Naive thymus-derived CD4-positive, alpha-beta T cell (primary cell): ENCODE measurements at regions not wholly inside any gene's neighbourhood (a gene's known extent, or its start where the extent isn't known, plus 50 kb on each side); places are given as distances from the start of the nearest gene placed in this dataset.

Source experiments
- ATAC-seq: fragments of 150-1000 bp; cut with Tn5 transposase; 2 replicates; pipeline ENCODE4 v1.10.0; 2021; ENCODE audit warnings: mild to moderate bottlenecking, moderate library complexity
- CTCF ChIA-PET: fragments of 350-600 bp; sonication (Branson Sonifier 250); formaldehyde crosslinking; loops from one replicate; lab custom pipeline; 2021; ENCODE audit warnings: antibody characterized with exemption; lab: Charles Lee
- POLR2A ChIA-PET: fragments of 350-600 bp; sonication (Branson Sonifier 250); formaldehyde crosslinking; loops from one replicate; lab custom pipeline; 2021; ENCODE audit warnings: antibody characterized with exemption, inconsistent platforms; lab: Charles Lee
- DNase-seq, 9 donors: peaks; one replicate each; pipeline versions ENCODE4 v3.0.0 to v3.0.0-alpha.2; 2020 to 2022; ENCODE audit warnings: mixed read lengths in 1 of 9
- H3K27ac ChIP-seq: one replicate; pipeline ENCODE4 v1.7.0; 2013; ENCODE audit warnings: mild to moderate bottlenecking, low read depth, low read length, moderate library complexity
- H3K27me3 ChIP-seq, 2 donors: one replicate each; pipeline ENCODE4 v1.7.0; 2013; ENCODE audit warnings: low read length in 2 of 2, mild to moderate bottlenecking in 2 of 2, moderate library complexity in 2 of 2; ENCODE audit not compliant: control insufficient read depth in 2 of 2, insufficient read depth in 2 of 2
- H3K36me3 ChIP-seq, 3 experiments: 1 replicate in 2 of 3; 2 replicates in 1 of 3; pipeline ENCODE4 v1.7.0; 2013; ENCODE audit warnings: low read length in 3 of 3, mild to moderate bottlenecking in 3 of 3, moderate library complexity in 1 of 3; ENCODE audit not compliant: insufficient read depth in 3 of 3, control insufficient read depth in 2 of 3
- H3K4me1 ChIP-seq, 2 donors: one replicate each; pipeline ENCODE4 v1.7.0; 2013; ENCODE audit warnings: low read length in 2 of 2, mild to moderate bottlenecking in 2 of 2, moderate library complexity in 1 of 2; ENCODE audit not compliant: control insufficient read depth in 2 of 2, insufficient read depth in 2 of 2
- H3K4me3 ChIP-seq: 2 replicates; pipeline ENCODE4 v1.7.0; 2013; ENCODE audit warnings: mild to moderate bottlenecking, low read length
- H3K9me3 ChIP-seq, 3 experiments: 1 replicate in 2 of 3; 2 replicates in 1 of 3; pipeline ENCODE4 v1.7.0; 2013; ENCODE audit warnings: low read length in 3 of 3; ENCODE audit not compliant: control insufficient read depth in 2 of 3
- H3K27ac Mint-ChIP-seq, 9 donors: one replicate each; pipeline ENCODE4 v1.8.0; 2020 to 2022; ENCODE audit warnings: mixed read lengths in 9 of 9, mild to moderate bottlenecking in 8 of 9, moderate library complexity in 5 of 9, inconsistent platforms in 2 of 9
- H3K27me3 Mint-ChIP-seq, 5 donors: one replicate each; pipeline ENCODE4 v1.8.0; 2021 to 2022; ENCODE audit warnings: mixed read lengths in 5 of 5, mild to moderate bottlenecking in 1 of 5
- H3K36me3 Mint-ChIP-seq, 5 donors: one replicate each; pipeline ENCODE4 v1.8.0; 2020 to 2022; ENCODE audit warnings: mixed read lengths in 5 of 5, mild to moderate bottlenecking in 3 of 5, inconsistent platforms in 1 of 5
- H3K4me1 Mint-ChIP-seq, 7 donors: one replicate each; pipeline ENCODE4 v1.8.0; 2020 to 2022; ENCODE audit warnings: mixed read lengths in 7 of 7, mild to moderate bottlenecking in 3 of 7, inconsistent platforms in 1 of 7
- H3K4me3 Mint-ChIP-seq, 10 donors: one replicate each; pipeline ENCODE4 v1.8.0; 2020 to 2022; ENCODE audit warnings: mild to moderate bottlenecking in 10 of 10, mixed read lengths in 10 of 10, moderate library complexity in 6 of 10, inconsistent platforms in 2 of 10
- H3K9me3 Mint-ChIP-seq, 11 donors: one replicate each; pipeline ENCODE4 v1.8.0; 2020 to 2022; ENCODE audit warnings: mixed read lengths in 11 of 11, mild to moderate bottlenecking in 4 of 11, inconsistent platforms in 1 of 11, moderate library complexity in 1 of 11
- intact Hi-C, 2 donors: fragments of 100-400 bp; cut with micrococcal nuclease; formaldehyde crosslinking; loops; one replicate each; pipeline ENCODE4 v1.15.1; 2023

DNA sequence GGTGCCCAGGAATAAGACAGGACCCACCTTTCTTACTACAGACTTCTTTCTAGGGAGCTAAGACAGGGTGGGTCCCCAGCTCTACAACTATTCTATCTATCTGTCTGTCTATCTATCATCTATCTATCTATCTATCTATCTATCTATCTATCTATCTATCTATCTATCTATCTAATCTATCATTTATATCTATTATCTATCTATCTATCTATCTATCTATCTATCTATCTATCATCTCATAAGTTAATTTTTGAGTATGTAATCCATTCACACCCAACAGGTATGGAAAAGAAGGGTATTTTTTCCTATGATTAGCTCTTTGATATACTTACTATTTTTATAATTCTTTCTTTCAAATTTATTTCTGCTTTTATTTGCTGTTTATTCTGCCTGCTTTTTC is 55.9 kb downstream of the BAMBI start:
- Histone ChIP-seq H3K36me3 (no peaks in the 10 kb centered on the region), H3K27ac (no peak overlapping the region), H3K4me1 (no peaks in the 10 kb centered on the region), H3K27me3 (no peaks in the 10 kb centered on the region), H3K9me3 (no peaks in the 10 kb centered on the region), H3K4me3 (no peak overlapping the region)
- Mint-ChIP-seq H3K9me3 (peaks cover 0 to 17% (median 4%) of the 10 kb centered on the region in 11 donors), H3K4me1 (peaks cover 0 to 6% (median 2%) of the 10 kb centered on the region in 7 donors), H3K27ac (no peak overlapping the region), H3K36me3 (peaks cover 0 to 4% (median 0%) of the 10 kb centered on the region in 5 donors), H3K27me3 (peaks cover 0 to 33% (median 5%) of the 10 kb centered on the region in 5 donors), H3K4me3 (no peak overlapping the region)
- ATAC-seq (no peak), DNase-seq (no peak)
- ChIA-PET POLR2A (no interaction called here), CTCF (no interaction called here)
- intact Hi-C loops: no loop called here

GRCh38 chr10:28733647-28734046 is 56.3 kb downstream of the BAMBI start:
- POLR2A ChIA-PET: no interaction called here
- H3K27ac Mint-ChIP-seq: no peak overlapping the region

DNA sequence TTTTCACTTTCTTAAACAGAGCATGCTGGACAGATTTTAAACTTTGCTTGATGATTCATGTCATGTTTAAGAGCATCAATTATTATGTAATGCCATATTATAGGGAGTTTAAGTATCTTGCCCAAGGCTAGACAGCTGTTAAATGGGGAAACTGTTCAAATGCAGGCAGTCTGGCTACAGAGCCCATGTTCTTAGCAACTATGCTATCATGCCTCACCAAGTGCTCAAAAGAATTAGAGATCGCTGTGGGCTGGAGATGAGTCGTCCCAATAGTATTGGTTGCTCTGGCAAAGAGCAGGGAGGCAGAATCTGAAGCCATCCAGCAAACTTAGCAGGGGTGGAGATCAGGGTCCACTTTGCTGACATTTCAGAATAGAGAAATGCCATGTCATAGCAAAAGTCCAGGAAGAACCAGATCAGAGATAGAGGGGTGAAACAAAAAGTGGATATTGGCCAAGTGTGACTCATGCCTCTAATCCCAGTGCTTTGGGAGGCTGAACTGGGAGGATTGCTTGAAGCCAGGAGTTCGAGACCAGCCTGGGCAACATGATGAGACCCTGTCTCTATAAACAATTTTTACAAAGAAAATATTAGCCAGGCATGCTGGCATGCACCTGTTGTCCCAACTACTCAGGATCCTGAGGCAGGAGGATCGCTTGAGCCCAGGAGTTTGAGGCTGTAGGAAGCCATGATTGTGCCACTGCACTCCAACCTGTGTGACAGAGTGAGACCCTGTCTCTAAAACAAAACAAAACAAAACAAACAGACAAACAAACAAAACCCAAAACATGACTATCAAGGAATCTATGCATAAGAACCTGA is 57.8 kb downstream of the BAMBI start:
- peaks cover 0 to 17% (median 6%) of the 10 kb centered on the region in 11 donors for H3K9me3 Mint-ChIP-seq
- no peaks in the 10 kb centered on the region for H3K36me3 ChIP-seq
- ATAC-seq (no peak), DNase-seq (no peak)
- no peaks in the 10 kb centered on the region for H3K27me3 ChIP-seq
- CTCF ChIA-PET: no interaction called here
- H3K4me1 Mint-ChIP-seq: peaks cover 0 to 4% (median 2%) of the 10 kb centered on the region in 7 donors
- H3K36me3 Mint-ChIP-seq: peaks cover 0 to 4% (median 0%) of the 10 kb centered on the region in 5 donors
- POLR2A ChIA-PET: no interaction called here
- peaks cover 0 to 35% (median 14%) of the 10 kb centered on the region in 5 donors for H3K27me3 Mint-ChIP-seq
- H3K9me3 ChIP-seq: no peaks in the 10 kb centered on the region
- H3K4me1 ChIP-seq: no peaks in the 10 kb centered on the region
- H3K27ac Mint-ChIP-seq: no peak overlapping the region
- H3K4me3 ChIP-seq: no peak overlapping the region
- H3K4me3 Mint-ChIP-seq: no peak overlapping the region
- intact Hi-C loops: no loop called here
- H3K27ac ChIP-seq: no peak overlapping the region

More at GRCh38 chr10:28733647-28734046, 56.3 kb downstream of the BAMBI start:
- H3K27me3 ChIP-seq: no peaks in the 10 kb centered on the region
- Mint-ChIP-seq H3K27me3 (peaks cover 0 to 36% (median 5%) of the 10 kb centered on the region in 5 donors), H3K4me3 (no peak overlapping the region), H3K9me3 (peaks cover 0 to 17% (median 6%) of the 10 kb centered on the region in 11 donors), H3K36me3 (peaks cover 0 to 4% (median 0%) of the 10 kb centered on the region in 5 donors), H3K4me1 (peaks cover 0 to 6% (median 2%) of the 10 kb centered on the region in 7 donors)
- DNase-seq (no peak), ATAC-seq (no peak)
- H3K4me3 ChIP-seq: no peak overlapping the region
- intact Hi-C loops: no loop called here
- no peak overlapping the region for H3K27ac ChIP-seq
- H3K4me1 ChIP-seq: no peaks in the 10 kb centered on the region
- no peaks in the 10 kb centered on the region for H3K9me3 ChIP-seq
- no peaks in the 10 kb centered on the region for H3K36me3 ChIP-seq
- CTCF ChIA-PET: no interaction called here

- Mint-ChIP-seq H3K9me3 (peaks cover 0 to 15% (median 4%) of the 10 kb centered on the region in 11 donors), H3K27ac (no peak overlapping the region), H3K4me3 (no peak overlapping the region), H3K27me3 (peaks cover 0 to 31% (median 19%) of the 10 kb centered on the region in 5 donors), H3K36me3 (peaks cover 0 to 4% (median 0%) of the 10 kb centered on the region in 5 donors), H3K4me1 (no peaks in the 10 kb centered on the region)
- POLR2A ChIA-PET: no interaction called here
- DNase-seq: no peak
- Histone ChIP-seq H3K36me3 (no peaks in the 10 kb centered on the region), H3K9me3 (no peaks in the 10 kb centered on the region), H3K27me3 (no peaks in the 10 kb centered on the region), H3K27ac (no peak overlapping the region), H3K4me1 (no peaks in the 10 kb centered on the region), H3K4me3 (no peak overlapping the region)
- ATAC-seq: no peak
- CTCF ChIA-PET: no interaction called here
- intact Hi-C loops: no loop called here
Observed at GRCh38 chr10:28737096-28737495, 59.8 kb downstream of the BAMBI start.

- ATAC-seq: no peak
- Histone ChIP-seq H3K9me3 (no peaks in the 10 kb centered on the region), H3K36me3 (no peaks in the 10 kb centered on the region), H3K27ac (no peak overlapping the region), H3K4me1 (no peaks in the 10 kb centered on the region), H3K4me3 (no peak overlapping the region), H3K27me3 (no peaks in the 10 kb centered on the region)
- no peak overlapping the region for H3K27ac Mint-ChIP-seq
- POLR2A ChIA-PET: no interaction called here
- H3K27me3 Mint-ChIP-seq: peaks cover 0 to 27% (median 23%) of the 10 kb centered on the region in 5 donors
- DNase-seq: no peak
- CTCF ChIA-PET: no interaction called here
- no peak overlapping the region for H3K4me3 Mint-ChIP-seq
- intact Hi-C loops: no loop called here
- peaks cover 0 to 4% (median 0%) of the 10 kb centered on the region in 5 donors for H3K36me3 Mint-ChIP-seq
- H3K4me1 Mint-ChIP-seq: no peaks in the 10 kb centered on the region
- H3K9me3 Mint-ChIP-seq: peaks cover 0 to 10% (median 4%) of the 10 kb centered on the region in 11 donors
Observed at GRCh38 chr10:28738200-28738599, 60.9 kb downstream of the BAMBI start.

DNA sequence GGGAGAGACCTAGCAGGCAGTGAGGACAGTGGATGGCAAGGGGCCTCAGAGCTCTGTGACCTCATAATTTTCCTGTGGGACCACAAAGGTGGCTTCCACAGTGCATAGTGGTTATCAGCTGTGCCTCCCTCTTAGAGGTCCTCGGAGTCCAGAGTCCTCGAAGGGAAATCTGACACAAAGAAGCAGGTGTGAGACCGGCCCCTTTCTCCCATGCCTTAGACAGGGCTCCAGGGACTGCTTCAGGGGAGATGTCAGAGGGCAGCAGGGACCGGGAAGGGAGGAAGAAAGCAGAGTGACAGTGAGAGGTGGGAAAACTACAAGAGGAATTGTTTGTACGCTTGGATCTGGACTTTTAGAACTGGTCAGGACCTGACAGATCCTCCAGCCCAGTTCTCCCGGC is 66.3 kb downstream of the BAMBI start:
- peaks cover 0 to 2% (median 0%) of the 10 kb centered on the region in 7 donors for H3K4me1 Mint-ChIP-seq
- H3K36me3 Mint-ChIP-seq: no peaks in the 10 kb centered on the region
- CTCF ChIA-PET: no interaction called here
- intact Hi-C loops: no loop called here
- no peaks in the 10 kb centered on the region for H3K9me3 ChIP-seq
- H3K4me3 ChIP-seq: no peak overlapping the region
- H3K27me3 Mint-ChIP-seq: peaks cover 0 to 20% (median 17%) of the 10 kb centered on the region in 5 donors
- no peak overlapping the region for H3K27ac Mint-ChIP-seq
- H3K4me1 ChIP-seq: no peaks in the 10 kb centered on the region
- H3K27ac ChIP-seq: no peak overlapping the region
- no peak overlapping the region for H3K4me3 Mint-ChIP-seq
- POLR2A ChIA-PET: no interaction called here
- DNase-seq: no peak
- peaks cover 0 to 12% (median 6%) of the 10 kb centered on the region in 11 donors for H3K9me3 Mint-ChIP-seq
- no peaks in the 10 kb centered on the region for H3K27me3 ChIP-seq
- H3K36me3 ChIP-seq: no peaks in the 10 kb centered on the region
- no peak for ATAC-seq
